ENCODE measurements at regions not wholly inside any gene's neighbourhood (a gene's known extent, or its start where the extent isn't known, plus 50 kb on each side); places are given as distances from the start of the nearest gene placed in this dataset.

GRCh38 chr4:112966701-112967488, 82.6 kb upstream of the ANK2 start:
- no peaks in the 10 kb centered on the region for H3K36me3 ChIP-seq (replicated peaks in 1 of 2; ENCODE audit: control insufficient read depth in 1 of 2, insufficient read depth in 2 of 2, low read length in 2 of 2)
- no peak for DNase-seq
- H3K9me3 ChIP-seq (replicated peaks in 1 of 2; ENCODE audit: control insufficient read depth in 1 of 2, insufficient read depth in 1 of 2, low read length in 2 of 2), result no peaks in the 10 kb centered on the region
- H3K27ac ChIP-seq (ENCODE audit: low read depth in 1 of 2, low read length in 2 of 2), result no peak overlapping the region
- Mint-ChIP-seq H3K36me3 (no peaks in the 10 kb centered on the region), H3K9me3 (peaks cover 0 to 6% (median 3%) of the 10 kb centered on the region in 7 donors), H3K4me1 (no peaks in the 10 kb centered on the region), H3K4me3 (no peak overlapping the region), H3K27ac (no peak overlapping the region), H3K27me3 (ENCODE audit: low read depth in 3 of 3) (no peaks in the 10 kb centered on the region)
- no peak overlapping the region for H3K4me2 ChIP-seq (replicated peaks; ENCODE audit: extremely low read depth, low read length, poor library complexity, severe bottlenecking)
- H3K9ac ChIP-seq (ENCODE audit: insufficient read depth, low read length, poor library complexity, severe bottlenecking), result no peak overlapping the region
- H3K4me3 ChIP-seq (replicated peaks in 1 of 3; ENCODE audit: low read depth in 2 of 3, low read length in 3 of 3), result no peak overlapping the region
- no peaks in the 10 kb centered on the region for H4K20me1 ChIP-seq (ENCODE audit: insufficient read depth, low read length)
- H3K27me3 ChIP-seq (ENCODE audit: control insufficient read depth in 2 of 2, insufficient read depth in 2 of 2, low read length in 2 of 2), result no peaks in the 10 kb centered on the region
- WGBS (ENCODE audit: insufficient coverage), result no CpG with 5 or more reads among the region's 5 CpGs
- TF ChIP-seq, protein P1, sequence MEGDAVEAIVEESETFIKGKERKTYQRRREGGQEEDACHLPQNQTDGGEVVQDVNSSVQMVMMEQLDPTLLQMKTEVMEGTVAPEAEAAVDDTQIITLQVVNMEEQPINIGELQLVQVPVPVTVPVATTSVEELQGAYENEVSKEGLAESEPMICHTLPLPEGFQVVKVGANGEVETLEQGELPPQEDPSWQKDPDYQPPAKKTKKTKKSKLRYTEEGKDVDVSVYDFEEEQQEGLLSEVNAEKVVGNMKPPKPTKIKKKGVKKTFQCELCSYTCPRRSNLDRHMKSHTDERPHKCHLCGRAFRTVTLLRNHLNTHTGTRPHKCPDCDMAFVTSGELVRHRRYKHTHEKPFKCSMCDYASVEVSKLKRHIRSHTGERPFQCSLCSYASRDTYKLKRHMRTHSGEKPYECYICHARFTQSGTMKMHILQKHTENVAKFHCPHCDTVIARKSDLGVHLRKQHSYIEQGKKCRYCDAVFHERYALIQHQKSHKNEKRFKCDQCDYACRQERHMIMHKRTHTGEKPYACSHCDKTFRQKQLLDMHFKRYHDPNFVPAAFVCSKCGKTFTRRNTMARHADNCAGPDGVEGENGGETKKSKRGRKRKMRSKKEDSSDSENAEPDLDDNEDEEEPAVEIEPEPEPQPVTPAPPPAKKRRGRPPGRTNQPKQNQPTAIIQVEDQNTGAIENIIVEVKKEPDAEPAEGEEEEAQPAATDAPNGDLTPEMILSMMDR (IDR thresholded peaks at IDR 0.05), result no peak
- intact Hi-C loops (cut with micrococcal nuclease), result no loop called here
- H3K4me1 ChIP-seq (ENCODE audit: control insufficient read depth in 1 of 2, insufficient read depth in 2 of 2, low read length in 2 of 2), result no peaks in the 10 kb centered on the region
- H3K79me2 ChIP-seq (ENCODE audit: insufficient read depth, low read length), result no peaks in the 10 kb centered on the region
- H2AFZ ChIP-seq (ENCODE audit: insufficient read depth, low read depth, low read length, poor library complexity, severe bottlenecking), result no peak overlapping the region

DNA sequence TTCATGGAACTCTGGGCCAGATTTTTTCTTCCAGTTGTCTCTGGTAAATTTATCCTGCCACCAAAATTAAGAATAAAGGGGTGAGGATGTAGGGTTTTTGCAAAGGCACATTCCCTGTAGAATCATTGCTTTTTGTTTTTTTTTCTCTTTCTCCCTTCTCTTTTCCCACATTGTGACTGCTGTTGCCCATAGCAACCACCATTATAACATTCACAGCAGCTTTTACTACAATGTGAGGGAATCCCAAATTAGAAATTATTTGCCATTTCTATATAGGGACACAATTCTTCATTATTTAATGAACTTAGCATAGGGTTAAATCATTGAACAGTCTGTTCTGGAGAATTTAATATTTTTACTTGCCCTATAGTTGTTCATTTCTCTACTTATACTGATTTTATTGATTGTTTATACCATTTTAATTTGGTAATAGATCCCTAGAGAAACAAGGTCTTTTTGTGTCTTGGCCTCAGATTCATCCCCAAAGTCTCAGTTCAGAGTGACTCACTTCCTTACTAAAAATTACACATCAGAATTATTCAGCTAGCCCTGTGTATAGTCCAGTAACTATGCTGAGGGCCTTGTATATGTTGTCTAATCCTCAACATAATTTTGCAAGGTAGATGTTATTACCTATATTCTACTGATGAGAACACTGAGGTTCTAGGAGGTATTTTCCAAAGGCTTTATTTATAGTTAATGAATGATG, 80.8 kb upstream of the ANK2 start:
- Mint-ChIP-seq H3K4me1 (no peaks in the 10 kb centered on the region), H3K36me3 (no peaks in the 10 kb centered on the region)
- H3K79me2 ChIP-seq (ENCODE audit: insufficient read depth, low read length), result no peaks in the 10 kb centered on the region

More for the DNA sequence above, 80.8 kb upstream of the ANK2 start:
- TF ChIP-seq, protein P1 (IDR thresholded peaks at IDR 0.05), result no peak
- Histone ChIP-seq H4K20me1 (ENCODE audit: insufficient read depth, low read length) (no peaks in the 10 kb centered on the region), H3K9me3 (replicated peaks in 1 of 2; ENCODE audit: control insufficient read depth in 1 of 2, insufficient read depth in 1 of 2, low read length in 2 of 2) (no peaks in the 10 kb centered on the region), H3K4me2 (replicated peaks; ENCODE audit: extremely low read depth, low read length, poor library complexity, severe bottlenecking) (no peak overlapping the region), H3K36me3 (replicated peaks in 1 of 2; ENCODE audit: control insufficient read depth in 1 of 2, insufficient read depth in 2 of 2, low read length in 2 of 2) (no peaks in the 10 kb centered on the region), H3K27ac (ENCODE audit: low read depth in 1 of 2, low read length in 2 of 2) (no peak overlapping the region), H3K9ac (ENCODE audit: insufficient read depth, low read length, poor library complexity, severe bottlenecking) (no peak overlapping the region), H3K4me3 (replicated peaks in 1 of 3; ENCODE audit: low read depth in 2 of 3, low read length in 3 of 3) (no peak overlapping the region), H2AFZ (ENCODE audit: insufficient read depth, low read depth, low read length, poor library complexity, severe bottlenecking) (no peak overlapping the region), H3K27me3 (ENCODE audit: control insufficient read depth in 2 of 2, insufficient read depth in 2 of 2, low read length in 2 of 2) (no peaks in the 10 kb centered on the region), H3K4me1 (ENCODE audit: control insufficient read depth in 1 of 2, insufficient read depth in 2 of 2, low read length in 2 of 2) (no peaks in the 10 kb centered on the region)
- no peak overlapping the region for H3K4me3 Mint-ChIP-seq
- DNase-seq, result no peak
- H3K27me3 Mint-ChIP-seq (ENCODE audit: low read depth in 3 of 3), result no peaks in the 10 kb centered on the region
- no peak overlapping the region for H3K27ac Mint-ChIP-seq
- H3K9me3 Mint-ChIP-seq, result peaks cover 0 to 6% (median 3%) of the 10 kb centered on the region in 7 donors
- intact Hi-C loops (cut with micrococcal nuclease), result no loop called here

Data from CD14-positive monocyte (primary cell).